Hypothalamus (tissue), 51 donors: ENCODE measurements at regions not wholly inside any gene's neighbourhood (a gene's known extent, or its start where the extent isn't known, plus 50 kb on each side); places are given as distances from the start of the nearest gene placed in this dataset.

Experiments used
- DNase-seq, 51 donors: peaks; one replicate each; lab custom pipeline; 2025; lab: John Stamatoyannopoulos, UW

DNA sequence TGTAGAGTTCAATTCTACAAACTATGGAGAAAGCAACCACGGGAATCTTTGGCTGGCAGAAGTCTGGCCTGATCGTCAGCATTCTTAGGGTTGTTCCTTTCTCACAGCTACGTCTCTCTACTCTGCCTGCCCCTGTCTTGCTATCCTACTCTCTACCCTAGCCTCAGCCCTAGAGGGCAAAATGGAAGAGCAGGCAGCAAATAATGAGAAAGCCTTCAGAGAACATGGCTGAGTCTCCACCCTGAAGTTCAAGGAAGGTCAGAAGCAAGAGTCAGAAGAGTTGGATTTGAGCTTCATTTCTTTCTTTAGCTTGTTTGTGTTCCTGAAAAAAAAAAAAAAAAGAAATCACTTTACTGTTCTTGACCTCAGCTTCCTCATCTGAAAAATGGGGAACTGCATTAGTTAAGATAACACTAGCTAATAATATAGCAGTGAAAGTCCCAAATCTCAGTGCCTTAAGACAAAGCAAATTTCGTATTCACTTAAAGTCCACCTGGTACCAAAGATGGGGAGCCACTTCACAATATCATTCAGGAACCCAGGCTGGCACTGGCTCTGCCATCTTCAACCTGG lies 50.2 kb upstream of the CCND2 start:
- DNase-seq, result no peak

DNA sequence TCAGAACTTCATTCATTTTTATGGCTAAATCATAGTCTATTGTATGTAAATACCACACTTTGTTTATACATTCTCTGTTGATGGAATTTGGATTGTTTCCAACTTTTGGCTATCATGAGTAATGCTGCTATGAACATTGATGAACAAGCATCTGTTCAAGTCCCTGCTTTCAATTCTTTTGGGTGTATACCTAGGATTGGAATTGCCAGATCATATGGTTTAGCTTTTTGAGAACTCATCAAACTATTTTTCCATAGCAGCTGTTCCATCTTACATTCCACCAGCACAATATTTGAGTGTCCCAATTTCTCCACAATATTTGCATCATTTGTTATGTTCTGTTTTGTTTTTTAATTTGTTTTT lies 52.3 kb upstream of the CCND2 start:
- DNase-seq, result no peak

DNA sequence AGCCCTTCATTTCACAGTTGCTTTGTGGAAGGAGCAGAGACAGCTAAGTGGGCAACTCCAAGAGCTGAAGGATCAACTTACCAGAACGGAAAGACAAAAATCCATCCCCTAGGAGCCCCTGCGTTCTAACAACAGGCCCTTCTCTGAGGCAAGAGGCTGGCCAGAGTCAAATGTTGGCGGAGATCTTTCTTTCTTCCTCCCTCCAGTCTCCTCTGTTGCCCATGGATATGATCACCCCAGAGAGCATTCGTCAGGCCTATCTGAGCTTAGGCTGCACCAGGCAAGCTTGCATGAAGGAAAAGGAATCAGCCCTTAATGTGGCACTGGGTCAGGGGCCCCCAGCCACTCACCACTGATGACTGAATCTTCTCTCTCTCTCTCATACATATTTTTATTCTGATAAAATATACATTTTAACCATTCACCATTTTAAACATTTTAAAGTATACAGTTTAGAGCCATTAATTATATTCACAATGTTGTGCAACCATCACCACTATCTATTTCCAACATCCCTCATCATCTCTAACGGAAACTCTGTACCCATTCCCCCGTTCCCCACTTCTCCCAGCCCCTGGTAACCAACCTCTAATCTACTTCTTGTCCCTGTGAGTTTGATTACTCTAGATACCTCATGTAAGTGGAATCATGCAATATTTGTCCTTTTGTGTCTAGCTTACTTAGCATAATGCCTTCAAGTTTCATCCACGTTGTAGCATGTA lies 52.9 kb upstream of the CCND2 start:
- DNase-seq, result no peak

DNA sequence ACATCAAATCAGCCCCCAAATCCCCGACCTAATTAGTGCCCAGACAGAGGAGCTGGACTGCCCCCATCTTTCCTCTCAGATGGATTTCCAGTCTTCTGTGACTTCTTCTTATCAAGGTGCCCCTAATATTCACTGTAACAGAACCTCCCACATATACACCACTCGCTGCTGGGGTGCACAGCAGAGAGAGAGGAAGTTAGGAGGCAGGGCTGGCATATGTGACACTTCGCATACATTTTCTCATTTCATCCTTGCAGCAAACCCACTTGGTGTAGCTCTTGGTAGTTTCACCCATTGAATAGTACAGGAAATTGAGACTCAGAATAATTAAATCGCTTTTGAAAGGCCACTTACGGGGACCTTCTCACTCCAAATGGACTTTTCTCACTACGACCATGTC lies 56.5 kb upstream of the CCND2 start:
- DNase-seq, result no peak

DNA sequence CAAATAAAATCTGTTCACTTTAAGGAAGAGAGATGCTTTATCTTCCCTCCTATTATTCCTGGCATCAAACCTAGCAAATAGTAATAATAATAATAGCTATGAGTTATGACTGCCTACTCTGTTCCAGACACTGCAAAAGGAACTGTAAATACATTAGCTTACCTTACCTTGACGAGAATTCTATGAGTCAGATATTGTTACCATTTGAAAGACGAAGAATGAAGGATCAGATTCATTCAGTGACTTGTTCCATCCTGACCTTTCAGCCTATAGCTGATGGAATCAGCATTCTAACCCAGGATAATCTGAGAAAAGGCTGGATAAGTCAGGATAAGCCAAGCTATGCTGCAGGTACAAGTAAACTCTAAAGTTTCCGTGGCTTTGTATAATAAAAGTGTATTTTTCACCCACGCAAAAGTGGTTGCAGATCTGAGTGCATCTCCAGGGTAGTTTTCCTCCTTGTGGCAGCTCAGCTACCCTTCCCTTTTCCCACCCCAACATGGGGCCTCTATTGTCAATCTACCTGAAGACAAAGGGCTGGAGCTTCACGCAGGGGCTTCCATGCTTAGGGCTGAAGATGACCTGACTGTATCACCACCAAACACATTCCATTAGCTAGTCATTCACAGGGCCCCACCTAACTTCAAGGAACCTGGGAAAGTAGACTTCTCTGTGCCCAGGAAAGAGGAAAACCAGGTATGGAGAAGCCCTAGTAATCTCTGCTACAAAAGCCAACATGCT lies 57.2 kb upstream of the CCND2 start:
- no peak for DNase-seq

DNA sequence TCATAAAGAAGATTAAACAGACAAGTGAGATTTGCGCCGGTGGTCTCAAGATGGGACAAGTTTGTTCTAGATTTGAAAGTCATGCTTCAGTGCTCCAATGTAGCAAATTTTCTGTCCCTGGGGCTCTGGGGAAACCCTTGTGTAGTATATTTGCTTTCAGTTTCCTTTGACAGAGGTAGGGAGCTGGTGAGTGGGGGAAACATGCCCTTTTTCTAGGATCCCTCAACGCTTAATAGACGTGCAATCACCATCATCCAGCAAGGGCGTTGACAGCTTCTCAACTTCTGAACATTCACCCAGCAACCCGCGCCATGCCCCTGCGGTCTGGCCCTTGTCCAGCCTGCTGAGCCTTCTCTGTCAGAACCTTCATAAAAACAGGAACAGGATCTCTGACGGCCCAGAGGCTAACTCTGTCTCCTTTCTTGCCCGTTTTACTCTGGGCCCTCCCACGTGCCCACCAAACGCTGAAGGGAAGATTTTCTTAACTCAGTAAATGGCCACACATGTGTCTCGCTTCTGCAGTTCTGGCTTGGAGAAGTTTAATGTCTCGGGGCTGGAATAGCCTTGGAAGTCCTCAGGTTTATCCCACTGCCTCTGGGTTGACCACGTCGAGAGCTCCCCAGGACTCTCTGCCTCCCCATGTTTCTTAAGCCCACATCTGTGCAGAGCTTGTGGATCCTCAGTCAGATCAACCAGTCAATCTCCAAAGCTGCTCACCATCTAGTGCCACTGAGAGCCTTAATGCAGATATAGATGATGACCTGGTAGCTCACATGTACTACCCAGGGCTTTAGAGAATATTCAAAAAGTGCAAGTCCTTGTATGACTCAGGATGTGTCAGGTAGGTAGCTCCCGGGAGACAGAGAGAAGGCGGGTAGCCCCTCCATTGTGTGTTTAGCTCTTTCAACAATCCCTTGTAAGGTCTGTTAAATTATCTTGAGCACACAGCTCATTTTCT lies 58.1 kb upstream of the CCND2 start:
- peak in 39 of 51 donors; percentile 1 to 67 (median 23) for DNase-seq

DNA sequence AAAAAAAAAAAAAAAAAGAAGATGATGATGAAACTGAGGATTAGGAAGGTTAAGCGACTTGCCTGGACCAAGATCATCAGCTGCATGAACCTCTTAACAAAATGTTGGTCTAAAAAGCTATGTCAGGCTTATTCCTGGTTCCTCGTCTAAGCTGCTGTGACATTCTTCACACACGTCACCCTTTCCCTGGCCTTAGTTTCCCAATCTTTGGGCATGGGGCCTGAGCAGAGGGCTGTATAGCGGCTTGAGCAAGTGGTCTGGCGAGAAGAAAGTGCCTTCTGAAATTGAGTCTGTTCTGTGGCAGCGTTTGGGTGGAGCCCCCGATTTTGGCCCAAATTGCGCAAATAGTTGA lies 58.7 kb upstream of the CCND2 start:
- DNase-seq, result peak in 1 of 51 donors; percentile 1

DNA sequence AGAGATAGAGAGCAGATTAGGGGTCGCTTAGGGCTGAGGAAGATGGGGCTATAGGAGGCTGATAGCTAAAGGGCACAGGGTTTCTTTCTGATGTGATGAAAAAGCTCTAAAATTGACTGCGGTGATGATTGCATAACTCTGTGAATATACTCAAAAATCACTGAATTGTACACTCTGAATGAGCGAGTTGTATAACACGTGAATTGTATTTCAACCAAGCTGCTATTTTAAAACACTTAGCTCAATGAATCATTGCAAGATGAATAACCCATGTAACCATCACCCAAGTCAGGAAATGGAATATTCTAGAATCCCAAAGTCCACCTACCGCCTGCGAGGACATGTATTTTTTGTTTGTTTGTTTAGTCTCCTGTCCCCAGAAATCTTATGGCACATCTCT lies 60.1 kb upstream of the CCND2 start:
- DNase-seq, result no peak

DNA sequence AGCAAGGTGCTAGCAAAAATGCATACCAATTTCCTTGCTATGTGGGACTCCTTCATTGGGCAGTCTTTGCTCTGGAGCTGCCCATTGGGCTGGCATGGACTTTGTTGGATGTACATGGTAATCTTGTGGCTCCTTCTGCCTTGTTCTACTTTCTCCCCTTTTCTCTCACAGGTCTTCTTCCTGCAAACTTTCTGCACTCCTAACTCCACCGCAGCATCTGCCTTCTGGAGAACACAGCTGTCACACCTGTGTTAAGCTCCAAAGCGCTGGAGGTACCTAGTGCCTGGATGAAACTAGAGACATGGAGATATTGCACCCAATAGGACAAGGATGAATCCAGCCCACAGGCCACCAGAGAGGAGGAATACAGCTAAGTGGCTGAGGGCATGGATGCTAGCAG lies 60.7 kb upstream of the CCND2 start:
- no peak for DNase-seq

DNA sequence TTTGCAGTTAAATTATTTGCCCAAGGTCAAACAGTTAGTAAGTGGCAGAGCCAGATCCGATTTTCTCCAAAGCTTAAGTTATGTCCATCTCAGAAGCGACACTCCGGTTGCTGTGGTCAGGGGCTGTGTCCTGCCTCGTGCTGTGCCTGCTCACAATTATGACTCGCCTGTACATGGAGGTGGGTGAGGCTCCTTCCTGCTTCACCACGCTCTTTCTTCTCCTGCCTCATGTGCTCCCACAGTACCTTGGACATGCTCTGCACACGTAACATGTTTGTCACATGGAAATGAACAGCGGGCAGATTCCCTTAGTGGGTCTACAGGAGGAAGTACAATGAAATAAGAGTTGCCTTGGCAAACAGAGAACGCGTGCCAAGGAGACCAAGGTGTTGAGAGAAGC lies 62.2 kb upstream of the CCND2 start:
- DNase-seq, result no peak

DNA sequence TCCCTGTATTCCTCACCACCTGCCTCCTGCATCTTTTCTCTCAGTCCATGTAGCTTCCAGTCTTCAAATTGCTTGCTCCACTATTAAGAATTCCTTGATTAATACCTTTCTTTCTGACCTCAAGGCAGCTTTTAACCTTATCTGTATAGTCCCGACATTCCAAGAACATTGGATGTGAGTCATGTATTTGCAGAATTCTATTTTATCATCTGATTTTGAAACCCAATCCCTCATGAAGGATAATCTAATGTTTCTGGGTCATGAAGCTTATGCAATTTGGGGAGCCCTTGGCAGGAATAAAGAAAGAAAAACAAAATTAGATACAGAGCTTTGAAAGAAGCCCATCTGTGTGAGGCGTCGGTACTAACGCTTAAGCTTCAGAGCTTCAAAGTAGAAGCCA lies 63.4 kb upstream of the CCND2 start:
- no peak for DNase-seq

DNA sequence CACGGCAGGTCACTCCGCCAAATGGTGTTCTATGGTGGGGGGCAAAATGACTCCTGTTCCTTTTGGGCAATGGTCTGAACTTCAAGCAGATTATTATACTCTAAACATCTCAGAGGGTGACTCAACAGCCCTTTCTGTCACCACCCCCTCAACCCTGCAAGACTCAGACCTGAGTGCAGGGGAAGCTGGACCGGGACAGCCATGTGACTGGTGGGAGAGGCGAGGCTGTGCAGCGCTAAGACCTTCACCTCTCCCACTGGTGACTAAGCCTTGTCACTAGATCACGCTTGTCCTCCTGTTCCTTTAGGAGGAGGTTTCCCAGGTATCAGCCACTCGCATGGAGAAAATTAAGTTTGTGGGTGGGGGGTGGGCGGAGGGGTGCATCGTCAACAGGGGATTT lies 67.1 kb upstream of the CCND2 start:
- no peak for DNase-seq

DNA sequence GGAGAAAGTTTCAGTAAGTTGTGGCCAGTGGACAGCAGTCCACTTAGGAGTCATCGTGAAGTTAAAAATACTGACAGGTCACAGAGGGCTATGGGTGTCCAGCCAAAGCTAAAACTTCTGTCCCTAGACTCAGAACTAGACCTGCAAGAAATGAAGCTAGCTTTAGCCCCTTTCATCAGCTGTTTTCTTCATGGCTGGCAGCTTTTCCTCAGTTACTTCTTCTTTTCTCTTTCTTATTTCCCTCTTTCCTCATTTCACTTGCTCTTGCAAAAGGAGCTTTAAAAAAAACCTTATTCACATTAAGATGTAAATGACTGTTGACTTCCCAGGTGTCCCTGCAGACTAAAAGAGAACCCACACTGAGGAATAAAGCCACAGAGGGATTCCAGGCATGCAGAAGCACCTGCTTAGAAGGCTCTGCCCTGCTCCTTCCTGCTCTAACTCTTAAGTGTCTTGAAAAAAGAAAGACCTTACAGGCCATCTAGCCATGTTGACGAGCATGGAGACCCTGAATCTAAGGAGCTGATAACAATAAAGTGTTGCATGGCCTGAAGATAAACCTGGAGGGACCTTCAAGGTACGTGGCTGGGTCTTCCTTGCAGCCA lies 69.7 kb upstream of the CCND2 start:
- DNase-seq, result no peak

DNA sequence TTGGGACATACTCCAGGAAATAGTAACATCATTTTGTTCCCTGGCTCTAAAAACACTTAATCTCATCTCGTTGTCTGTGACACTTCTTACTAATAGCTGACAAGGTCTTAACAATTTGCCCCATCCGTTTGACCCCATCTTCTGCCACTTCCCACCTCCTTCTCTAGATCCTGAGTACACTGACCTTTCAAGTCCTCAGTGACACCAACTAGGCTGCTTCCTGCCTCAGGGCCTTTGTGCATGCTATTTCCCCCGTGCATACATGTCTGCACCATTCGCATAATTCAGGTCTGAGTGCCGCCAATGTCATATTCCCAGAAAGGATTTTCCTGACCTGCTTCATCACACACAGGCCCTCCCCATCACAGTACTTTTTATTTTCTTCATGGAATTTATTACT lies 70.6 kb upstream of the CCND2 start:
- DNase-seq, result no peak

DNA sequence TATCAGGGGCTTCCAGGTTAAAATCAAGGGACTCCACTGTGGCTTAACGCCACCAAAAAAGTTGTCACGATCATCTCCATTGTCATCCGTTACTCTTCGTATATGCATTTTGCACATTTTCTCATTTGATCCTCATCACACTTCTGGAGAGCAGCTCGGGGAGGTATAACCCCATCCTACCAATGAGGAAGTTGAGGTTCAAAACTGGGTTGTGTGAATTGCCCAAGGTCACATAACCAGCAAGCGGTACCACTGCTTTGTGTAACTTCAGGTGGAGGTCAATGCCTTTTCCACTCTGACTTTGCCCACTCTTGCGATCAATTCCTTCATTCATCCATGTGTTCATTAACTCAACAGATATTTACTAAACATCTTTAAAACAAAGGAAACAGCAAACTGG lies 71.1 kb upstream of the CCND2 start:
- DNase-seq, result no peak

DNA sequence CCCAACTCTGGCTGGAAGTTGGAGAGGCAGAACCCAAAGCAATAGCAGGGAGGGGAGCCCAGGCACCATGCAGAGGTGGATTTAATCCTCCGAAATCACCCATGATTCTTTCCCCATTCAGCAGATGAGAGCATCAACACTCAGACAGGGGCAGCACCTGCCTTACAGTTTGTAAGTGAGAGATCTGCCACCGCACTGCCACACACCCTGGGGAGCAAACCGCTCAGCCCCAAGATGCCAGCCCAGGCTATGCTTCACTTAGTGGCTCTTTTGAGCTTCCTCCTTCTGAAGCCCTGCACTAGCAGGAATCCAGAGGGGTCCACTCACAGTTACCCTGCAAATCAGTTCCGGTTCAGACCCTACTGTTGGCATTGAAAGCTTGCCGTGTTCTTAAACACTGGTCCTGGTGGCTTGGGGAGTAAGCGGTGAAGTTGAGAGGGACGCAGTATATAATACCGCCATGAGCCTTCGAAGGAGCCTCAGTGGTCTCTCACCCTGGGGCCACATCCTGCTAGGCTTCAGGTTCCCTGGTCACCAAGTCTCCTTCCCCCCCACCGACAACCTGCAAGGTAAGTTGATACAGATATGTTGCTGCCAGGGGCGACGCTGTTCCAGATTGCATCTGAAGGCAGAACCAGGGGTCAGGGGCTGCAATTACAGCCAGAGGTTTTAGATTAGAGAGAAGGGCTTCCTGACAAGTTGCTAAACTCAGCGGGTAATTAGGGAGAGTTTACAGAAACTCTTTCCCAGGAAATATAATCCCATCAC lies 72.0 kb upstream of the CCND2 start:
- DNase-seq, result no peak

DNA sequence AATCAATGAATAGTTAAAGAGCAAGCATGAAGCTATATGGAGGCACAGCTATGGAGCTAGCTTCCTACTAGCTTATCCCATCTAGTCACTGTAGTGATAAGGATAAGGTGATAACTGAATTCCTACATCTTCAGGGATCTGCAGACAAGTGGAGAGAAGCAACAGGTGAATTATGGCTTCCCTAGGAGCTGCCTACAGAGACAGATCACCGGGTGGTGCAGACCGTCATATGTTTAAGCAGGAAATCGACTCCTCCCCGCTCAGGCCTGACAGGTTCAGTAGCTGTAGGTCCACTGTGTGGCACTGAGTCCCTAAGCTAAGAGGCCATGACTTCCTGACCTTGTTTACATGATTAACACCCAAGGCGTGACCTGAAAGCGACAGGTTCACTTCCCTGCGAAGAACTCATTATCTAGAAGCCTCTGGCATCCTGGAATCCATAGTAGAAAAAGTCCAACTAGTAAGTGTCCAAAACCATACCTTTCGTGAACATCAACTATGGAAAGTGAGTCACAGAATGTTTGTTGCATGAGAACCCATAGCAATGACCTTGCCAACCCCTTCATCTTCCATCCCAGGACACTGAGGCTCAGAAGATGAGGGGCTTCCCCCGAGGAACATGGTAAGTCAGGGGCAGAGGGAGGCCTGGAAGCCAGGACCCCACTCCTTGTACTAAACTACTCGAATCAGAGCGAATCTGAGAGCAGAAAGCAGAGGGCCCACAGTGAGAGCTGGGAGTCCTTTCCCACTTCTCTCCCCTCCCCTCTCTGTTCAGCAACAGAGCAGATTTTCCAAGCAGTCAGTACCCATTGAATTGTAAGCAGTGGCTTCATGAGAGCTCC lies 75.4 kb upstream of the CCND2 start:
- no peak for DNase-seq

DNA sequence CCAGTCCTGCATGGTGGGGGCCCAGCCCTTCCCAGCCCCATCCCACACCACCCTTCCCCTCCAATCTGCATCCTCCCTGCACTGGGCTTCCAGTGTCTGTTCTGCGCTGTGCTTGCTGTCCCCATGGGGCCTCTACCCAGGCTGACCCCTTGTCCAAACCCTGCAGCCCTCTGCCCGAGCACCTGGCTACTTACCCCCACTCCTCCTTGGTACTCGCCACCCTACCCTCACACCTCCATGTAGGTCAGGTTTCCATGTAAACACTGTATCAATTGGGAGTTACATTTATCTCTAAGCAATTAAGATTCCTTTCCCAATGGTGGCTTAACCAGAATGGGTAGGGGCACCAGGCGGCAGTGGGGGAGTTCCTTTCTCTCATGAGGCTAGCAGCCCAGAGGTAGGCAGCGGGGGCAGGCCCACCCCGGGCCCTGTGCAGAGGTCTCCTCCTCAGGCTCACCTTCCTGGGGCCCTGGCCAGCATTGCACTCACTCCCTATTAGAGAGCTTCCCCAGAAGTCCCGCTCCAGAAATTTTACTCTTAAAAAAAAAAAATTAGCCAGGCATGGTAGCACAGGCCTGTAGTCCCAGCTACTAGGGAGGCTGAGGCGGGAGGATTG lies 76.6 kb upstream of the CCND2 start:
- DNase-seq, result no peak

DNA sequence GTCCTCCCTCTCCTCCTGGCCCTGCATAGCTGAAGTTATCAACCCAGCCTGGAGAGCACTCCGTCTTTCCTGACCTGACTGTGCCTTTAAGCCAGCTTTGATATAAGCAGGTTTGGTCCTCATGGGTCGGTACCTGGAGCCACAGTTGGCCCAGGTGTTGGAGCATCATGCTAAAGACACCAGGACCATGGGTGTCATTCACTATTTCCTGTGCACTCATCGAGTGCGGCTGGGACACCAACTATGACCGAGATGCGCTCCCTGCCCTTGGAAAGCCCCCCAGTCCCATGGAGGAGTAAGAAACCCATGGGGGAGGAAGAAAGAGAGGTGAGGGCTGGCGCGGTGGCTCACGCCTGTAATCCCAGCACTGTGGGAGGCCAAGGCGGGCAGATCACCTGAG lies 78.9 kb upstream of the CCND2 start:
- DNase-seq, result no peak
